ENCODE measurements at regions not wholly inside any gene's neighbourhood (a gene's known extent, or its start where the extent isn't known, plus 50 kb on each side); places are given as distances from the start of the nearest gene placed in this dataset.

DNA sequence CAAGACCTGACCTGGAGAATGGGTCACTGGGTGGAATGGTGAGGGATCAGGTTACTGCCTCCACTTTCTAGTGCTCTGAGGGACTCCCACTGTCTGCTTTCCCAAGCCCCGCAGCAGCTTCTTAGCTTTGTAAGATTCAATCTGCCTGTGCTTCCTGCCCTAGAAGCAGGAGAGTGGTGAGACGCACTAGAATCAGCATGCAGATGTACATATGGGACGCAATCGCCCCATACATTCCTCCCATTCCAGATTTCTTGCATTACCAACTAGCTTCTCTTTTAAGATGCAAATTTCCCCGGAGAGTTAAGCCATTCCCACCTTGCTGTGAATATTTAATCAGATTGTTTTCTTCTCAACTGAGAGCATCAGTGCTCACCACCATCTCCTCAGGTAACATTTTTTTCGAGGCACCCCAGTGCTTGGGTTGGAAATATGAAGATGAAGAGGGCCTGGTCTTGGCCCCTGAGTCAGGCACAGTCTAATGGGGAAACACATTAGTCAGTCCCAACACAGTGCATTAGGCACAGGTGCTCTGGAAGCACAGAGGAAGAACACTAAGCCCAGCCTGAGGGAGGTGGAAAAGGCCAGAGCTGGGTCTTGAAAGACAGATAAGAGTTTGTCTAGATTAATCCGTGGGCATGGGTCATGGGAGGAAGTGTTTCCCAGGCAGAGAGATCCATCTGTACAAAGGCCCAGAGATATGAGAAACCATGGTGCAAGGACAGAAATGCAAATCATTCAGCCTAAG is 66.7 kb upstream of the PRPS1 start:
- DNase-seq, result no peak

DNA sequence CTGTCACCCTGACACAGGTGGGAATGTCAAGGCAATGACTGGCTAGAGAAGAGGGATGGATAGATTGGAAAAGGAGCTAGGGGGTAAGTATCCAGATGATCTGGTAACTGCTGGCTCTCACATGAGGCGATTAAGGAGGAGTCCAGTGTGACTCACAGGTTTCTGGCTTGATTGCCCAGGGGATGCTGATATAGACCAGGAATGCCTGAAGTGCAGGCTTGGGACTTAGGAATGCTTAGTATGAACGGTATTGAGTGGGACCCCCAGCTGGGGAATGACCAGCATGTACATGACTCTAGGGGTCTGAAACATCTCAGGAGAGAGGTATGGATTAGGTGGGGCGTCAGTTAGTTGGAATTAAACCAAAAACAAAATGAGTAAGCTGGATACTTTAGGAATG is 65.8 kb upstream of the PRPS1 start:
- DNase-seq, result no peak

DNA sequence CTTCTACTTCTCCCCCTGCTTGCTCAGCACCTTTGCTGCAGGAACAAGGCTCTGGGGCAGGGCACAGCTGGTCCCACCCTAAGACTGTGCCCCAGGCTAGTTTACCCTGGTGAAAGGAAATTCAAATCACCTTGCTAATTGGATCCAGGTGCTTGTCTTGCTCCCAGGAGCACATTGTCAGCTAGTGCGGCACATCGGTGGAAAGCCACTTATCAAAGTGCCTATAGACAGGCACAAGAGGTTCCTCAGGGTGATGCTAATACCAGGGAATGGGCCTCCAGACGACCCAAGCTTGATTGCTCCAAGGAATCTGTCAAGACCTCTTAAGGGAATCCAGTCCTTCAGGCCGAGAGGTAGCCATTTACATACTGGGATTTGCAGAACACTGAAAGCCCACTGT is 64.5 kb upstream of the PRPS1 start:
- DNase-seq, result peak; percentile 83

DNA sequence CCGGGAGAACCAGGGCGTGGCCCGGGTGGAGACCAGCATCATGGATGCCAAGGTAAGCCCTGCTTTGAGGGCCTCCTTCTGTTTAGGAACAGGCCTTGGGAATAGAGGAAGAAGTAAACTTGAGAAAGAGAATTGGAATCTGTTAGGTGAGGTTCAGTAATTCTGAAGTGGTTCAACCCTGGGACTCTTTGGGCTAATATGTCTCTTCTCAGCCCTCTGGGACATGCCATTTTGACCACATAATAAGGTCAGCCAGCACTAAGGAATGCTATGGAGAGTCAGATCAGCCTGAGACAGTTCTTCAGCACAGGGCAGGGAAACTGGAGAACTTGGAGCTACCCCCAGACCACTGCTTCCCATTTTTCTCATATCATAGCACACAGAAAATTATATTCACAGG is 63.3 kb upstream of the PRPS1 start:
- DNase-seq, result no peak

DNA sequence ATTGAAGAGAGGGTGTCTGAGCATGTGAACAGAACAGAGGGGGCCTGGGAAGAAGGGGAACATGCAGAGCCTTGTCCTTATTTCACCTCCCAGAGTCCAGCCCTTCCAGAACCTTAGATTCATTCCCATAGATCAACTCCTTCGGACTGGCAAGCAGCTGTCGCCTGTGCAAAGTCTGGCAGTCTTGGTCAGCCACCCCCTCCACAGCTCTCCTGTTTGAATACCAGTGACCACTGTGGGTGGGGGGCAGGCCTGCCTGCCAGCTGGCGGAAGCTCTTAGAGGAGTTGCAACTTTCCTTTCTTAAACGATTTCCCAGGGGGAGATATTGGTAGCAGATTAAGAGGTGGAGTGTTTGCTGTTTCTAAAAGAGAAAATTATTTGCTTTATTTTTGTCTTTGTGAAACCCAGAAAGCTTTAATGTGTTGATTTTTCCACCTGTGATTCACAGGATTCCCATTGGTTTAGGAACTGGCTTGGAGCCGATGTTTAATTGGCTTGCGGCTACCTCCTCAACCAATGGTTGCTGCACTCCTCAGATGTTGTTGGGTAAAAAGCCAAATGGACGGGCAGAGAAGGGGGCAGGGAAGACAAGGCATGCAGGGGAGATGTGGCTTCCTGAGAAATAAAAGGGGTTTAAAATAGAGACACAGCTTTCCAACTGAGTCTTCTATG is 62.2 kb upstream of the PRPS1 start:
- peak; percentile 67 for DNase-seq

DNA sequence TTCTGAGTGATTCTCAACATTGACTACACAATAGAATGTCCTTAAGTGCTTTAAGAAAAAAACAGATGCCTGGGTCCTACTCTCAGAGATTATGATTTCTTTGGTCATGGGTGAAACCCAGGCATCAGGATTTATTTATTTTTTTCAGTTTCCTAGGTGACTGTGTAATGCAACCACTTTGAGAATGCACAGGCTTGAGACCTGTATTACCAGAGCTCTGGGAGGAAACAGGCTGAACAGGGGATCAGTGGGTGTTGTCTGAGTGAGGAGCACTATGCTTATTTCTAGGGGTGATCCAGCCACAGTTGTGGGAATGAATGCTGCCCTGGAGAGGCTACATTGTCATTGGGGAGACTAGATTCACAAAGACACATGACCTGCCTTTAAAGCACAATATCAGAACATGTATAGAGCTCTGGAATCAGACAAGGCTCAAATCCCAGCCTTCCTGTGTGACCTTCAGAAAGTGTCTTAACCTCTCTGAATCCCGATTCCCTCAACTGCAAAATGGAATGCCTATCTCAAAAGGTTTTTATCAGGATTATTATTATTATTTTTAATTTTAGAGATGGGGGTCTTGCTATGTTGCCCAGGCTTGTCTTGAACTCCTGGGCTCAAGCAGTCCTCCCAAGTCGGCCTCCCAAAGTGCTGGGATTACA is 61.6 kb upstream of the PRPS1 start:
- no peak for DNase-seq

DNA sequence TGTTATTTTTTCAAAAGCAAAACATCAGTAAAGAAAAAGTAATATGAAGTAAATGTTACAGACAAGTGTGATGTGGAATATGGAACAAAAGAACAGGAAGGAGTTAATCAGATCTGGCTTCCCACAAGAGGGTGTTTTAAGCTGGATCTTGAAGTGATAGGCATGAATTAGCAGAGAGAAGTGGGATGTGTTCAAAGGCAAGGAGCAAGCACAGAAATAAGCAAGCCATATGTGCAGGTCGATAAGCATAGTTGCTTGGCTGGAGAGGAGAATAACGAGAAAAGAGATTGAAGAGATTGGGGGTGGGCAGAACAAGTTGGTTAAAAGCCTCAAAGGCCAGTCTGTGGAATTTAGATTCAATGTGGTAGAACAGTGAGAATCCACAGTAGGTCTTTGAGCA is 60.9 kb upstream of the PRPS1 start:
- DNase-seq, result no peak

DNA sequence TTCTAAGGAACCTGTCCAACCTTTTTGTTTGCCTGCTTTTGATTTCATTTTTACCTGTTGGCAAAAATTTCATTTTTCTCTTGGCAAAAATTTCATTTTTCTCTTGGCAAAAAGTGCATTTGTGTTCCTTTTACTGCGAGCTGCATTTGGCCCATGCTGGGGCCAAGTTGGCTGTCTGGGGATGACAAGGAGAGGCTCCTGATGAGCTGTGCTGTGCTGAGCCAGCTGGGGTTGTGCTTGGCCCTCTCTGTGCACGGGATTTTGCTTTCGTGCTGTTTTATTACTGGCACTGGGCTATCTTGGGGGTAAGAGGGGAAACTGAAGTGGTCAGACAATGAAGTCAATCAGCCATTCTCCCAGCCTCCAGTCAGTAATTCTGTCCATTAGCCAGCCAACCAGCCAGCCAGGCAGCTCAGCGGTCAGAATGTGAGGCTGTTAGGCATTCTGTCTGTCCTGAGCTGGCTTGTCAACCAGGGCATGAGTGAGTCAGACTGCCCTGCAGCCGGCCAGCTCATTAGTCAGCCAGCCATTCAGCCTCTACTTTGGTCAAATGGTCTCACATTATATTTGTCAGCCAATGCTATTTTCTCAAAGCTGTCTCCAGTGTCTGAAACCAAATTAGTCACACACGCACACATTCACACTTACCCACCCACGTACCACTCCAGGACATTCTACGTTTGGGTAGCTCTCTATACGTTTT is 56.9 kb upstream of the PRPS1 start:
- no peak for DNase-seq

DNA sequence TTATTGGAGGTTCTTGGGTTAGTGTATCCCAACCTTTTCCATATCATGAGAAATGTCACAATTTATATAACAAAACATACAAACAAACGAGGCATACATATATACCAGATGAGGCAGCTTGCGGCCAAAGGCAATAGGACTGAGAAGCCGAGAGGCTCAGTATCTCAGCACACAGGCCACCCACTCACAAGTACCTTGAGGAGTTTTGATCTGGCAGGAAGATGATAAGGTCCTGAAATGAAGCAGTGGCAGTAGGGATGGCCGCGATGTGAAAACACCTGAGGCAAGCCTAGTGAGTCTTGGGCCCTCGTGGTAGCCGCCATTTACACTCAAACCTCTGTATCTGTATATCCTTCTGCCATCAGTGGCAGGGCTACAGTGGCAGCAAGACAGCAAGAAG is 55.3 kb upstream of the PRPS1 start:
- DNase-seq, result no peak

DNA sequence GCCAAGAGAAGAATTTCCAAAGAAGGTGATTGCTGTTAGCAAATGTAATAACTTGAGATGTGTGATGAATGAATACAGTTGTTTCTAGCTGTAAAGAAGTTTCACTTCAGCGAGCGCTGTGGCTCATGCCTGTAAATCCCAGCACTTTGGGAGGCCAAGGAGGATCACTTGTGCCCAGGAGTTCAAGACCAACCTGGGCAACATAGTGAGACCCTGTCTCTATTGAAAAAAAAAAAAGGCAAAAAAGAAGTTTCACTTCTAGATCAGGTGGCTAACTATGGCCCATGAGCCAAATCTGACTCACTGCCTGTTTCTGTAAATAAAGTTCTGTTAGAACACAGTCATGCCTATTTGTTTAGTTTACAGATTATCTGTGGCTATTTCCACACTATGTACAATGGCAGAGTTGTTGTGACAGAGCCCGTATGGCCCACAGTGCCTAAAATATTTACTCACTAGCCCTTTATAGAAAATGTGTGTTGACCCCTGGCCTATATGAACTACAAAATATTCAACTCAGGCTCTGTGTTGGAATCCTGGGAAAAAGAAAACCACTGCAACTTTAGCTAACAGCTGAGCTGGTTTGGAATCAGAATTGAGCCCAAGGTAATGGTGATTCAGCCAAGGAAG is 54.1 kb upstream of the PRPS1 start:
- no peak for DNase-seq

DNA sequence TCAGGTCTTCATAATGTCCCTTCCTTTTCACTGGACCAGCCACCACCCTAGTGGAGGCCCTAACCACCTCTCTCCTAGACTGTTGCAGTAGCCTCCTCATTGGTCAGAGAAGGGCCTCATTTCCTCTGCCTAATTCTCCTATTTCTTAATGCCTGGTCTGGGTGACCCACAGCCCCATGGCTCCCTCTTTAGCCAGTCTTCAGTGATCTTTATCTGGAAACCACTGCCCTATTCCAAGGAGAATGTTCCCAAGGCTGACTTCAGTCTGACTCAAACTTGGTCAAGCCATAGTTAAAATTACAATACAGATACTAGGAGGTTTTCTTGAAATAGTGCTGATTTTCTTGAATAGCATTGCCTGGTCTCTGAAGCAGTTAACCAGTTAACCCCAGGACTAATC is 53.6 kb upstream of the PRPS1 start:
- DNase-seq, result no peak

DNA sequence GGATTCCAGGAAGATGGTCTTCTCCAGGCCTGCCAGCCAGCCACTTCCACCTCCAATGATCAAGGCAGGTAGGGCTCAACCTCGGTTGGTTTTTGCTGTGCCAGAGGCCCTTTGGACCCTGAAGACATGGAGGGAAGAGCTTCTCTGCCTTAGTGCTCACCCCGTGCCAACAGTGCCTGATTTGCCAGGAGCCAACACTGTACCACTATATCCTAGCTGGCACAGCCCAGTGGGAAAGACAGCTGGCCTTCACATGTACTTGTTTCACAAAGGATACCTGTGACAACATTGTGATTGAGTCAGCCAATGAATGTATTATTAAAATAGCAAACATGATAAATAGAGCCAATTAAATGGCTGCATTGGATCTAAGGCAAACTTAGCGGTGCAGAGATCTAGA is 51.9 kb upstream of the PRPS1 start:
- DNase-seq, result no peak

DNA sequence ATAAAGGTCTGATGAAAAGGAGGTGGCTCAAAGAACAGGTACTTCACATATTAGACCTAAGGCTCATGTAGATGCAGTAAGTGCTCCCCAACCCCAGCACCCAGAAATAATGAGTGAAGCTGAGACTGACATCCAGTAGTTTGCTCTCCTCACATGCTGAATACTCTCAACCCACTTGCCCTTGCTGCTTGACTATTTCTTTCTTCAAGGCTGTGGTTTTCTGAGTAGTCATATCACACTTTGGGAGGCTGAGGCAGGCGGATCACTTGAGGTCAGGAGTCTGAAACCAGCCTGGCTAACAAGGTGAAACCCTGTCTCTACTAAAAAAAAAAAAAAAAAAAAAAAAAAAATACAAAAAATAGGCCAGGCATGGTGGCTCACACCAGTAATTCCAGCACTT is 51.5 kb upstream of the PRPS1 start:
- DNase-seq, result no peak

DNA sequence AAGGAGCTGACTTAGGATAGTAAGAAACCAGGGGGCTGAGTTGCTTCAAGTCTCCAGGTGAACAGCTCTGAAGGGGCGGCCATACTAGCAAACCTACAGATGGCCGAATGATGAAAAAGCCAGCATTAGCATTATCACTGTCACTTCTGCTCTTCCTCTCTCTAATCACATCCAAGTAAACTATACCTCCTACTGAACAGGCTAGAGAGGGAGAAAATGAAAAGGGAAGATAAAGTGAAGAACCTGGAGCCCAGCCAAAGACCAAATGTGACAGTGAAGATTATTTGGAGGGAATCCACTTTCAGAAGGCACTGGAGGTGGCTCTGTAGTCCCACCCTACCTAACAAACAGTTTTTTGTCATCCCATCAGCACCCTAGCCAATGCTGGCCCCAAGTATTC is 50.4 kb upstream of the PRPS1 start:
- DNase-seq, result no peak
